A549 (cell line): ENCODE measurements at regions not wholly inside any gene's neighbourhood (a gene's known extent, or its start where the extent isn't known, plus 50 kb on each side); places are given as distances from the start of the nearest gene placed in this dataset.

Experiments used
- ATAC-seq, 2 experiments: fragments of 200-7000 bp in 1 of 2; fragments of >200 bp in 1 of 2; cut with Nextera tagmentation in 1 of 2; cut with Tn5 transposase in 1 of 2; 3 replicates each; pipeline versions ENCODE4 v1.8.0 to v1.9.1; 2018 to 2020; ENCODE audit warnings: mild to moderate bottlenecking in 1 of 2, moderate library complexity in 1 of 2
- CTCF ChIA-PET: fragments of 300-600 bp; sonication (Branson Sonifier 250); formaldehyde crosslinking; extraction: SDS; loops from one replicate; lab custom pipeline; 2021; ENCODE audit warnings: antibody characterized with exemption, inconsistent platforms; lab: Yijun Ruan, JAX
- POLR2A ChIA-PET: fragments of 350-600 bp; formaldehyde crosslinking; extraction: SDS; loops from one replicate; lab custom pipeline; 2021; ENCODE audit warnings: antibody characterized with exemption, inconsistent platforms; lab: Yijun Ruan, JAX
- DNase-seq, 2 experiments: peaks; one replicate each; pipeline versions ENCODE4 v3.0.0 to v3.0.0-alpha.2; 2011 to 2016; ENCODE audit warnings: low read depth in 1 of 2, low spot score in 1 of 2
- FAIRE-seq: peaks from 2 replicates; lab custom pipeline; 2011; peaks lifted over from hg19 to GRCh38; lab: Jason Lieb, UNC
- H3K27ac ChIP-seq, 2 experiments: fragments of >200 bp; sonication (Bioruptor Twin); formaldehyde crosslinking; 3 replicates each; pipeline ENCODE4 v1.5.1; 2016 to 2017
- H3K4me1 ChIP-seq: fragments of >200 bp; sonication (Bioruptor Twin); formaldehyde crosslinking; 3 replicates; pipeline ENCODE4 v1.6.1; 2016
- H3K4me2 ChIP-seq: fragments of >200 bp; sonication (Bioruptor Twin); formaldehyde crosslinking; 3 replicates; pipeline ENCODE4 v1.6.1; 2016
- H3K4me3 ChIP-seq: fragments of >200 bp; sonication (Bioruptor Twin); formaldehyde crosslinking; 3 replicates; pipeline ENCODE4 v1.5.1; 2016
- H3K9me3 ChIP-seq: fragments of >200 bp; sonication (Bioruptor Twin); formaldehyde crosslinking; 3 replicates; pipeline ENCODE4 v1.6.1; 2016
- CBX8 ChIP-seq: fragments of 200-600 bp; sonication (generic); IDR thresholded peaks from 2 replicates; pipeline ENCODE4 v1.6.1; 2016
- CEBPB ChIP-seq, 2 experiments: fragments of >200 bp in 1 of 2; sonication (Bioruptor Twin) in 1 of 2; formaldehyde crosslinking in 1 of 2; IDR thresholded peaks; 2 replicates each; pipeline ENCODE4 v1.6.1; 2012 to 2016
- CTCF ChIP-seq: fragments of >200 bp; sonication (Bioruptor Twin); formaldehyde crosslinking; IDR thresholded peaks from 3 replicates; pipeline ENCODE4 v1.5.1; 2016
- EP300 ChIP-seq, 2 experiments: fragments of >200 bp; sonication (Bioruptor Twin); formaldehyde crosslinking; IDR thresholded peaks; 2 replicates in 1 of 2; 3 replicates in 1 of 2; pipeline ENCODE4 v1.6.1; 2016 to 2017
- FOSB ChIP-seq: fragments of 250-450 bp; sonication (Bioruptor Pico); IDR thresholded peaks from 2 replicates; pipeline ENCODE4 v1.5.0; 2020; ENCODE audit warnings: mild to moderate bottlenecking, moderate library complexity
- FOXS1 ChIP-seq: fragments of 250-450 bp; sonication (Bioruptor Pico); IDR thresholded peaks from 2 replicates; pipeline ENCODE4 v1.5.0; 2020; ENCODE audit warnings: mild to moderate bottlenecking, moderate library complexity
- GATA3 ChIP-seq: IDR thresholded peaks from 2 replicates; pipeline ENCODE4 v1.6.1; 2012; ENCODE audit warnings: borderline replicate concordance
- HEYL ChIP-seq: fragments of 250-450 bp; sonication (Bioruptor Pico); IDR thresholded peaks from 2 replicates; pipeline ENCODE4 v1.8.0; 2021; ENCODE audit warnings: mild to moderate bottlenecking, moderate library complexity
- HOXA7 ChIP-seq: fragments of 250-450 bp; sonication (Bioruptor Pico); IDR thresholded peaks from 2 replicates; pipeline ENCODE4 v1.5.0; 2020; ENCODE audit warnings: mild to moderate bottlenecking, moderate library complexity
- HOXB5 ChIP-seq: fragments of 250-450 bp; sonication (Bioruptor Pico); IDR thresholded peaks from 2 replicates; pipeline ENCODE4 v1.5.0; 2020; ENCODE audit warnings: mild to moderate bottlenecking, moderate library complexity
- JUNB ChIP-seq: fragments of >200 bp; sonication (Bioruptor Twin); formaldehyde crosslinking; IDR thresholded peaks from 2 replicates; pipeline ENCODE4 v1.6.1; 2016
- MAFK ChIP-seq: fragments of 450-650 bp; IDR thresholded peaks from 2 replicates; pipeline ENCODE4 v1.6.1; 2014; ENCODE audit not compliant: partially characterized antibody
- MAX ChIP-seq: IDR thresholded peaks from 2 replicates; pipeline ENCODE4 v1.6.1; 2012
- MAZ ChIP-seq: fragments of 150-350 bp; IDR thresholded peaks from 2 replicates; pipeline ENCODE4 v1.6.1; 2014; ENCODE audit warnings: antibody characterized with exemption, low read depth, low read length, borderline replicate concordance
- MYC ChIP-seq: IDR thresholded peaks from 2 replicates; pipeline ENCODE4 v1.6.1; 2012; ENCODE audit warnings: mild to moderate bottlenecking, inconsistent platforms, low read length, improper control_type of control experiment, borderline replicate concordance
- NFE2L2 ChIP-seq: fragments of 150-350 bp; conservative IDR thresholded peaks from 2 replicates; pipeline ENCODE4 v1.6.1; 2014; ENCODE audit warnings: low read length
- PBX3 ChIP-seq: IDR thresholded peaks from 2 replicates; pipeline ENCODE4 v1.6.1; 2012
- POLR2A ChIP-seq: IDR thresholded peaks from 2 replicates; pipeline ENCODE4 v1.6.1; 2012; ENCODE audit warnings: mild to moderate bottlenecking, low read length
- RAD21 ChIP-seq, 2 experiments: fragments of >200 bp in 1 of 2; sonication (Bioruptor Twin) in 1 of 2; formaldehyde crosslinking in 1 of 2; IDR thresholded peaks in 1 of 2; conservative IDR thresholded peaks in 1 of 2; 2 replicates in 1 of 2; 3 replicates in 1 of 2; pipeline ENCODE4 v1.6.1; 2012 to 2018; ENCODE audit warnings: inconsistent platforms in 1 of 2
- RARB ChIP-seq: fragments of 250-450 bp; sonication (Bioruptor Pico); IDR thresholded peaks from 2 replicates; pipeline ENCODE4 v1.8.0; 2021; ENCODE audit warnings: mild to moderate bottlenecking, moderate library complexity
- RCOR1 ChIP-seq: fragments of 150-350 bp; IDR thresholded peaks from 2 replicates; pipeline ENCODE4 v1.6.1; 2014; ENCODE audit warnings: antibody characterized with exemption, low read length, low read depth
- SMC3 ChIP-seq: fragments of >200 bp; sonication (Bioruptor Twin); formaldehyde crosslinking; IDR thresholded peaks from 3 replicates; pipeline ENCODE4 v1.6.1; 2018; ENCODE audit warnings: inconsistent platforms
- TFCP2L1 ChIP-seq: fragments of 250-450 bp; sonication (Bioruptor Pico); IDR thresholded peaks from 2 replicates; pipeline ENCODE4 v1.5.0; 2021; ENCODE audit warnings: mild to moderate bottlenecking
- TP53 ChIP-seq: fragments of 250-450 bp; sonication (Bioruptor Pico); IDR thresholded peaks from 2 replicates; pipeline ENCODE4 v1.5.0; 2021; ENCODE audit warnings: mild to moderate bottlenecking, moderate library complexity
- ZFP36 ChIP-seq: fragments of 450-650 bp; IDR thresholded peaks from 2 replicates; pipeline ENCODE4 v1.6.1; 2014; ENCODE audit warnings: borderline replicate concordance; ENCODE audit not compliant: partially characterized antibody
- ZNF302 ChIP-seq: fragments of 250-450 bp; sonication (Bioruptor Pico); IDR thresholded peaks from 2 replicates; pipeline ENCODE4 v1.9.0; 2021; ENCODE audit warnings: inconsistent platforms, mild to moderate bottlenecking, moderate library complexity
- ZSCAN20 ChIP-seq: fragments of 250-450 bp; sonication (Bioruptor Pico); IDR thresholded peaks from 2 replicates; pipeline ENCODE4 v1.8.0; 2022; ENCODE audit warnings: mild to moderate bottlenecking, moderate library complexity
- WGBS: methylation state at CpG from one replicate; pipeline ENCODE4 v1.1.6; 2017; ENCODE audit errors: missing lambda C conversion rate; 5-methylcytosine and 5-hydroxymethylcytosine counted together
- TF ChIP-seq, protein P1 (sequence below): fragments of 250-450 bp; sonication (Bioruptor Pico); IDR thresholded peaks from 2 replicates; pipeline ENCODE4 v1.5.0; 2020; ENCODE audit warnings: low read depth, mild to moderate bottlenecking, moderate library complexity

- Histone ChIP-seq H3K9me3 (no peaks in the 10 kb centered on the region), H3K4me2 (no peak overlapping the region), H3K4me3 (no peak overlapping the region), H3K4me1 (no peaks in the 10 kb centered on the region), H3K27ac (no peak overlapping the region)
- TF ChIP-seq HOXA7 = no peak
- no peak for TF ChIP-seq ZFP36
- ChIA-PET POLR2A (no interaction called here), CTCF (interaction anchor here (1.5 kb wide), 1 partner anchor 12 kb away, joined by 3 read pairs; no protein-coding TSS in a partner anchor)
- ATAC-seq (no peak), DNase-seq (no peak), FAIRE-seq (no peak)
- WGBS = 0% methylated on average over 3 of the region's 3 CpGs
These were observed 360.2 kb downstream of the NR2F2 start for GRCh38 chr15:96690733-96691132.

- DNase-seq (no peak), ATAC-seq (no peak), FAIRE-seq (no peak)
- Histone ChIP-seq H3K27ac (no peak overlapping the region), H3K4me3 (no peak overlapping the region), H3K4me2 (no peak overlapping the region), H3K4me1 (no peaks in the 10 kb centered on the region), H3K9me3 (no peaks in the 10 kb centered on the region)
- ChIA-PET CTCF (interaction anchor here (0.6 kb wide), 1 partner anchor 1657 kb away, joined by 3 read pairs; no protein-coding TSS in a partner anchor), POLR2A (no interaction called here)
- TF ChIP-seq CTCF = no peak
- TF ChIP-seq, protein P1, sequence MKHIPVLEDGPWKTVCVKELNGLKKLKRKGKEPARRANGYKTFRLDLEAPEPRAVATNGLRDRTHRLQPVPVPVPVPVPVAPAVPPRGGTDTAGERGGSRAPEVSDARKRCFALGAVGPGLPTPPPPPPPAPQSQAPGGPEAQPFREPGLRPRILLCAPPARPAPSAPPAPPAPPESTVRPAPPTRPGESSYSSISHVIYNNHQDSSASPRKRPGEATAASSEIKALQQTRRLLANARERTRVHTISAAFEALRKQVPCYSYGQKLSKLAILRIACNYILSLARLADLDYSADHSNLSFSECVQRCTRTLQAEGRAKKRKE (CRISPR knock-in tag) = no peak
- no peak for TF ChIP-seq CEBPB (IDR thresholded peaks at IDR 0.05)
- TF ChIP-seq FOXS1 = no peak
- TF ChIP-seq HOXB5 (CRISPR knock-in tag) = no peak
- no peak for TF ChIP-seq ZSCAN20
- TF ChIP-seq FOSB = no peak
- no peak for TF ChIP-seq NFE2L2
- TF ChIP-seq SMC3 = no peak
- WGBS = 40% methylated on average over 7 of the region's 7 CpGs
These were observed 362.3 kb downstream of the NR2F2 start for GRCh38 chr15:96692826-96693225.

DNA sequence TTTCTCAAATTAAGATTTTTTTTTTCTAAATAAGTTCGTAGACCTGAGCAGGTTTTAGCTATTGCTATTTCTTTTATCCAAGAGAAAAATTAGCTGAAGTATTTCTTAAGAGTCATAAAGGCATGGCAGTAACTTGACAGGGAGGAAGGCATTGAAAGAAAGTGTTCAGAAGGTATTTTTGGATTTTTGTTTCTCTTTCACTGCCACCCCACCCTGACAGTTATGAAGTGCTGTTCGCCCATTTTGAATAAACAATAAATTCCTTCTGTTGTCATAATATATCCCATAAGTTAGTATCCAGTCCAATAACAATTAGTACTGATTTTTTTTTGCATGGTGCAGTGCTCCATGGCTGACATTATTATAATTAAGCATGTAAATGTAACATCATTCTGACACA lies 363.0 kb downstream of the NR2F2 start:
- no peak overlapping the region for H3K4me2 ChIP-seq
- H3K4me1 ChIP-seq = no peaks in the 10 kb centered on the region
- FAIRE-seq (no peak), DNase-seq (no peak), ATAC-seq (no peak)
- CTCF ChIA-PET = interaction anchor here (0.6 kb wide), 1 partner anchor 1657 kb away, joined by 3 read pairs; no protein-coding TSS in a partner anchor
- no peaks in the 10 kb centered on the region for H3K9me3 ChIP-seq
- TF ChIP-seq JUNB (no peak), POLR2A (no peak)
- no peak overlapping the region for H3K27ac ChIP-seq
- 4% methylated on average over 2 of the region's 2 CpGs for WGBS
- POLR2A ChIA-PET = no interaction called here
- H3K4me3 ChIP-seq = no peak overlapping the region

- no peak for DNase-seq
- no peaks in the 10 kb centered on the region for H3K9me3 ChIP-seq
- 4% methylated on average over 4 of the region's 4 CpGs for WGBS
- CTCF ChIA-PET = no interaction called here
- ATAC-seq = no peak
- H3K4me2 ChIP-seq = no peak overlapping the region
- H3K4me1 ChIP-seq = no peaks in the 10 kb centered on the region
- H3K27ac ChIP-seq = no peak overlapping the region
- POLR2A ChIA-PET = no interaction called here
- no peak for FAIRE-seq
- TF ChIP-seq RCOR1 (no peak), PBX3 (no peak), CBX8 (no peak), MYC (no peak), MAZ (no peak), MAFK (no peak), GATA3 (no peak), RARB (CRISPR knock-in tag) (no peak), EP300 (IDR thresholded peaks at IDR 0.05) (no peak), ZFP36 (no peak), SMC3 (no peak), HEYL (CRISPR knock-in tag) (no peak), TP53 (CRISPR knock-in tag) (no peak), ZNF302 (CRISPR knock-in tag) (no peak), POLR2A (no peak), TFCP2L1 (CRISPR knock-in tag) (no peak), RAD21 (conservative IDR thresholded peaks at IDR 0.05 in 1 of 2, IDR thresholded peaks at IDR 0.05 in 1 of 2) (no peak), MAX (no peak)
- TF ChIP-seq, protein P1 (CRISPR knock-in tag) = no peak
- H3K4me3 ChIP-seq = no peak overlapping the region
These were observed 363.6 kb downstream of the NR2F2 start for GRCh38 chr15:96693990-96694517.
